Stimulated activated naive CD8-positive, alpha-beta T cell treated with anti-CD3 and anti-CD28 coated beads, Interleukin-15, Interleukin-2, amounts not matched to agents 100 U/mL and 50 U/mL, for 24 hours (primary cell): ENCODE measurements at regions not wholly inside any gene's neighbourhood (a gene's known extent, or its start where the extent isn't known, plus 50 kb on each side); places are given as distances from the start of the nearest gene placed in this dataset.

Experiments used
- ATAC-seq: fragments of 150-1000 bp; cut with Tn5 transposase; one replicate; pipeline ENCODE4 v1.10.0; 2021
- DNase-seq: peaks from one replicate; pipeline ENCODE4 v3.0.0; 2021

DNA sequence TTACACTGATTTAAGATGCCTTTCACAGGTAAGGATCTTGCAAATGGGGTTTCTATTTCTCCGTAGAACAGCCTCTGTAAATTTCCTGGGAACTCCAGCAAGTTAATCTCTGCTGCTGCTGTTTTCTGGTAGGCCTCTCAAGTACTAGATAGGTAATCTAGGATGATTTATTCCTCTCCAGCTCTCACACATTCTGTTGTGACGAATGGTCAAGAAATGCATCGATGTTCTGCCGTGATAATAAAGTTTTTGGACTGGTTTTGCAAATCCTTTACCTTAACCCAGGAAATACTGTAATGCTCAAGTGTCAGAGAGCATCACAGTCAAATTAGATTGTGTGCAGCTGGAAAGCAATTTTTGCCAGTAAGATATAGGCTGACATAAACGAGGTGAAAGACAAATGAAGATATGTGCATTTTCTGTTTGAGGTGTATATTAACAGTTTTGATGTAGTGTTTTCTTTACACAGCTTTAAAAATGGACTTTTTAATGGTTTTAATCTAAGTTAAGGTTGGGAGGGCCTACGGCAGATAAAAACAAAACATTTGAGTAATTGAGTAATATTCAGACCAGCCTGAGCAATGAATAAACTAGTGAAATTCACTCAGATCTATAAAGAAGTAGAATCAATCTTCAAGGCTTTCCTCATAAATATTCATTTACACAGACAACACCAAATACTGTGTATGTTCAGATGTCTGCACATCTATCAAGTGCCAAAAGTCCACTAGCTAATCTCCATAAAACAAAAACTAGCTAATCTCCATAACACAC lies 300.6 kb upstream of the EDIL3 start:
- ATAC-seq = no peak
- DNase-seq = no peak

DNA sequence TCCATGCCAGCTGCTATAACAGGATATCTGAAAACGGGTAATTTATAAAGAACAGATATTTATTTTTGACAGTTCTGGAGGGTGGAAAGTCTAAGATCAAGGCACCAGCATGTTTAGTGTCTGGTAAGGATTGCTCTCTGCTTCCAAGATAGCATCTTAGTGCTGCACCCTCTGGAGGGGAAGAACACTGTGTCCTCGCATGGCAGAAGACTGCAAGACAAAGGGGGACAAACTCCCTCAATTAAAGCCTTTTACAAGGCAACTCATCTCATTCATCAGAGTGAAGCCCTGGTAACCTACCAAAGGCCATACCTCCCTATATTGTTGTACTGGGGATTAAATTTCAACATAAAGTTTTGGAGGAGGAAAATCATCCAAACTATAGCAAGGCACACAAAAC lies 298.9 kb upstream of the EDIL3 start:
- no peak for ATAC-seq
- no peak for DNase-seq

DNA sequence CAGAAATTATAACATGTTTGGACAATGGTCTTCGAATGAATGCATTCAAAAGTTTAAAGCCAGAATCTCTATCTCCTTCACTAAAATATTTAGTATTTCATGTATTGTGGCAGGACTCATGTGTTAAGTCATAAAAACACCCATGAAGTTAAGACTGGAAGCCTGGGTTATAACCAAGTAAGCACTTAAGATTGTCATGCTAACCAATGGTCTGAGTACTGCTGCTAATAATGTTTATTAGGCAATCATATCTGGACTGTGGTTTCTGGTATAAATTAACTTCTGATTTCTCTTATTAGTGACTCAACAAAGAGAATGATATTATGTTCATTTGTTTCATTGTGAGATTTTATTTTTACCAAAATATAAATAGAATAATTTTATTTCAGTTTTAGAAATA lies 297.9 kb upstream of the EDIL3 start:
- no peak for DNase-seq
- no peak for ATAC-seq

DNA sequence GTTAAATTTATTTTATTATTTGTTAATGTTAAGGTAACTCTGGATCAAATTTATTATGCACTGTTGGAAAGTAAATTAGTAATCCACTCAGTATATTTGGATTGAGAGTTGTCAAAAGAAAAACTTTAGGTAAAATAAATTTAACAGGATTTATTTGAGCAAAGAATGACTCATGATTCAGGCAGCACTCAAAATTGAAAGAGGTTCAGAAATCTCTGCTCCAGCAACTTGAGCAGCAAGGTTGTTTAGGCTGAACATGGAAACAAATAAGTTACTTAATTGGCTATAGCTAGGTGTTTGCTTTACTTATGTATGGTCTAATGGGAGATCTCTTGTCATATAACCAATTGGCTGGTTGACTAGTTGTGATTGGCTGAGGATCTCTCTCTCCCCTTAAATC lies 296.2 kb upstream of the EDIL3 start:
- ATAC-seq (no peak), DNase-seq (no peak)

DNA sequence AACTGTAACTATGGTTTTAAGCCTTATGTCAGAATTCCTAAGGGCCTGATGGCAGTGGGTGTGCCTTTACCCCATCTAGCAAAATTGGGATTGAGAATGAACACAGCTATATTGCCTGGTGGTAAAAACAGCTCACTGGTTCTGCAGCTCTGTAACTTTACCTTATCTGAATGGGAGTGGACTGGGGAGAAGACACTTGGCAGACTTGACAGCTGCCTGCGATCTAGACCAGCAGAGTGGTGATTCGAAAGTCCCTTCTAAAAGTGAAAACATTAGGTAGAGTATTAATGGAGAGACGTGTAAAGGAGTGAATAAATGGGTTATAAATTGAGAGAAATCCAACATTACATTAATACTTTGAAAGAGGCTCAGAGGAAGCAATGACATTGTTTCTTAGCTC lies 289.1 kb upstream of the EDIL3 start:
- DNase-seq (no peak), ATAC-seq (no peak)

DNA sequence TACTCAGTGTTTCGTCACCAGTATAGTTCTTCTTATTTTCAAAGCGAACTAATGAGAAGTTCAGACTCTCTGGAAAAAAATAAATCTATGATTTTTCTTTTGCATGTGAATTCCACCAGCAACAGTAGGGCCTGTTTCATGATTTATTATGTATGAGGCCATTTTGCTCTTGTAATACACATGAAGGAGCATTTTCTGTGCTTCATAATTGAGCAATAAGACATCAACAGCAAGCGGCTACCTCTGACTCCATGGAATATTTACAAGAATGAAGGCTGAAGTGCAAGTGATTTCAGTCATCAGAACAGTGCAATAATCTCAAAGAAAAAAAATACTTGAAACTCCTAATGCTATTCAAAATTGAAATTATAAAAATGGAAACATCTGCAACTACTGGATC lies 282.9 kb upstream of the EDIL3 start:
- no peak for DNase-seq
- ATAC-seq = no peak

DNA sequence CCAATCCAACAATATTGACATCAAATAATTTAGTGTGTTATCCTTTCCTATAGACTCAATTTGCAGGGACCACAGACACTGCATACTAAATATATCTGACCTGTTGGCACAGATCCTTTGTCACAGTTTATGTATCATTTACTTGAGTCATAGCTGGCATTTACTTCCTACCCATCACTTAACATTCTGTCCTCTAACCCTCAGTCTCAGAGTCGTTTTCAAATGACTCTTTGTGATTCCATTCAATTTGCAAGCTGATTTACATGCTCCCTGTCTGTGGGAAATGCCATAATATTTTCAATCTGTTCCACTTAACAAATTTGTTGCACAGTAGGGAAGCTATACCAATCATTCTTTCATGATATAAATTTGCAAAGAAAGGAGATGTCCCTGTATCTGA lies 265.7 kb upstream of the EDIL3 start:
- no peak for DNase-seq
- ATAC-seq = no peak

DNA sequence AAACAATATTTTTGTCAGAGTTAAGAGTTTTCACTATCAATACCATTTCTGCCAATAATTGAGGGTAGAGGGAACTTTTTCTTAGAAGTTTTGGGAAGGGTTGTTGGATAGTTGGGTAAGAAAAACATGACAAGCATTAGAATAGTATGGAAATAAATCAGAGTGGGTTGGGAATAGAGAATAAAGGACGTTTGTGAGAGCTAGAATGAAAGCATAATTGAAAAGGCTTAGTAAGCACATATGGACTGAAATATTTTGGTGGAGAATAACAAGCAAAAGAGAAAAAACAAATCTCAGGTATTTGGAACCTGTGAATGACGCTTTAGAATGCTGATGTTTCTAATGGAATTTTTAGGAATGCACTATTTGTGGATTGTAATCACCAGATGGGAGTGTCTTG lies 262.9 kb upstream of the EDIL3 start:
- no peak for DNase-seq

DNA sequence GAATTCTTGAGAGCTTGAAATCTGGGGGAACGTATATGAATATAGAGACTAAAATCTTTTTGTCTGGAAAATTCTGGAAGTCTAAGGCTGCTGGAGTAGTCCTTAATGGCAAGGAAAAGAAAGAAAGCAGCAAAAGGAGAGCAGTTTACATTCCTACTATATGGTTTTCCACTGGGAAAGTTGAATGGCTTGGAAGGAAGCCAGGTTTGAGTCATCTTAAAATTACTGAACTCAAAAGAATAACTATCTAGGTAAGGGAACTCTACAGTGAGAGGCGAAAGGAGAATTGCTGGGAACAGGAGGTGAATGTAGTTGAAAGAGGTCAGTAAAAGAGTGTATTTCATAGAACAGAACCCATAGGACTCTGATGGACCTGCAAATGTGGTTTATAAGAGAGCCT lies 258.1 kb upstream of the EDIL3 start:
- no peak for DNase-seq
- ATAC-seq = no peak

More for the DNA sequence above, 262.9 kb upstream of the EDIL3 start:
- ATAC-seq = no peak

DNA sequence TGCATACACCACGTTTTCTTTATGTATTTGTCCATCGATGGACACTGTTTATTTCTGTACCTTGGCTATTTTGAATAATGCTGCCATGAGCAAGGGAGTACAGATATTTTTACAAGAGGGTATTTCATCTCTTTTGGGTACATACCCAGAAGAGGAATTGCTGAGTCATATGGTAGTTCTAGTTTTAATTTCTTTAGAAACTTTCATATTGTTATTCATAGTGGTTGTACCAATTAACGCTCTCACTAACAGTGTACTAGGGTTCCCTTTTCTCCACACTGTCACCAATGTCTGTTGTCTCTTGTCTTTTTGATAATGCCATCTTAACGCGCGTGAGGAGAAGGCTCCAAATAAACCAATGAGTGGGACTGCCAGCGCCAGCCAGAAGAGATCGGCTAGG lies 257.6 kb upstream of the EDIL3 start:
- no peak for DNase-seq
- no peak for ATAC-seq

DNA sequence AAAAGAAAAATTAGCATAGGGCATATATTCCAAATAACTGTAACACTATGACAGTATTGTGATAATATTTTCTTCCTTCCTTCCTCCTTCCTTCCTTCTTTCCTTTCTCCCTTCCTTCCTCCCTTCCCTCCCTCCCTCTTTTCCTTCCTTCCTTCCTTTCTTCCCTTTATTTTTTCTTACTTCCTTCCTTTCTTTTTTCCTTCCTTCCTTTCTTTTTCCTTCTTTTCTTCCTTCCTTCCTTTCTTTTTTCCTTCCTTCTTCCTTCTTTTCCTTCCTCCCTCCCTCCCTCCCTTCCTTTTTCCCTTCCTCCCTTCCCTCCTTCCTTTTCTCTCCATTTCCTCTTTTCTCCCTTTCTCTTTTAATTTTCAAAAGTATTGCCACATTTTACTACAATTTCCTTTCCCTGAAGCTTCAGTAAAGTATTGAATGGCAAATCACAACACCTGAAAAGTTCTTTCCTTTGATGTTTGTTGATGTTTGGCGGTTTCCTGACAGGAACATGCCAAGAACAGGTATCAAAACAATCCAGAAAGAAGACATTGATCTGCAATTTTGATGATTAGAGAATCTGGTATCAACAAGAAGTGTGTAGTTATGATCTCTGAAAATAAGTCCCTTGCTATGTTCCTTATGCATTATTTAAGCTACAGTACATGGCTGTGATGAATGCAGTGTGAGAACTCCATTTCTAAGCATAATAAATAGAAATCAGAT lies 253.1 kb upstream of the EDIL3 start:
- no peak for ATAC-seq

DNA sequence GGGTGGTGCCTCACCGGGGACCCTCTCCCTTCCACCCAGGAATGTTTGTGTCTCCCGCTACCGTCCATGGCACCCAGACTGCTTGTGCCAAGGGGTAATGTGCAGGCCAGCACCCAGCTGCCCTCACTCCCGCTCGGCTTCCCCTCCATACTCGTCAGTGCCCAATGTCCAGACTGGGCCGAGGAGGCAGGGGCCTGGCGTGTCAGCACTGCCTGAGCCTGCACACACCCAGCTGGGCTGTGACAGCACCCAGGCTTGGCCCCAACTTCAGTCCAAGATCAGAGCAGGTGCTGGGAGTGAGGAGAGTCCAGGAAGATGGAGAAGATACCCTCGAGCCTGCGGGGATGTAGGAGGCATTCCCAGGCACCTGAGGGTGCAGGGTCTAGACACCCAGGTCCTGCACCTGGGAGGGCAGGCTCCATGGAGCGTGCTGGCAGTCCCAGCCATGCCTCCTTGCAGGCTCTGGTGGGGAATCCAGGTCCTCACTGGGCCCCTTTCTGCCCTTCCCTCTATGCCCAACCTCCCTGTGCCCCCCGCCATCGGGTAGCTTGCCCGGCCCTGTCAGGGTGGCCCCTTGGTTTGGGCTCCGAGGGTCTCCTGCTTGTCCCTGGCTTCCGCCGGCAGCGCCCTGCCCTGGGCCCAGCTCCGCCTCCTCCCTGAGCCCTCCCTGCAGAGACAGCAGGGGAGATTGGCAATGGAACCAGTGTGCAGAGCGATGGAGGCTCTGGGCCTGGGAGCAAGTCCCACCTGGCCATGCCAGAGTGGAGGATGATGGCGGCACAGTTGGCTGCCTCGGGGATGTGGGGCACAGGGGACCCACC lies 250.8 kb upstream of the EDIL3 start:
- peak; percentile 23 for ATAC-seq

More for the DNA sequence above, 253.1 kb upstream of the EDIL3 start:
- no peak for DNase-seq

DNA sequence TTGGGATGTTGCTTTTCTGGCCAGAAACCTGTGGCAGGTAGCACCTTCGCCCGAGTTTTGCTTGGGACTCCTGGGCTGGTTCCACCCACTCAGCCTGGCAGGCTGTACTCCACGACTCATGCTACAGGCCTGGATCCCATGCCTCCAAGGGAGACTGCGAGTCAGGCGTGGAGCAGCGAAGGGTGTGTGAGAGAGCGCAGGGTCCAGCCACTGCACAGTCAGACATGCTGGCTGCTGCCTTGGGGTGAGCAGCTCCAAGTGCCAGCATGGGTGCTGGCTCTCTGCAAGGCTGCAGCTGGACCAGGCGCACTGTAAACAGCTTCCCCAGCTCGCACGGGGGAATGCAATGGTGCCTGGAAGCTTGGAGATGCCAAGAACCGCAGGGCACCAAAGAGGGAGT lies 249.6 kb upstream of the EDIL3 start:
- ATAC-seq (no peak), DNase-seq (no peak)

More for the DNA sequence above, 250.8 kb upstream of the EDIL3 start:
- DNase-seq = no peak

DNA sequence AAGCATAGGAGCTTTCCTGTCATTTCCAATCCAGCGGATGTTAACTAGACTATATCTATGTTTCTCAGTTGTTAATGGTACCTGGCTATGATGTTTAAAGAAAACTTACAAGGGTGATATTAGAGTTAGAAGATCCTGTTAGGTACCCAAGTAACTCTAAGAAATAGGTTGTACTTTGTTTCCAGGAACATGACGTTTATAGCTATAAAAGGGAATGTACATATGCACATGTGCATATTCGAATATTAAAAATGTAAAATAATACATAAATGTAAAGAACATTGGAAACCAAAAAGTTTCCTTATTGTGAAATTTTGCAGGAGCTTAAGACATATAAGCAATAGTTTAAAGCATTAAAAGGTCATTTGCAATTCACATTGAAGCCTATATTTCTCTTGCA lies 247.7 kb upstream of the EDIL3 start:
- DNase-seq = no peak
- no peak for ATAC-seq

DNA sequence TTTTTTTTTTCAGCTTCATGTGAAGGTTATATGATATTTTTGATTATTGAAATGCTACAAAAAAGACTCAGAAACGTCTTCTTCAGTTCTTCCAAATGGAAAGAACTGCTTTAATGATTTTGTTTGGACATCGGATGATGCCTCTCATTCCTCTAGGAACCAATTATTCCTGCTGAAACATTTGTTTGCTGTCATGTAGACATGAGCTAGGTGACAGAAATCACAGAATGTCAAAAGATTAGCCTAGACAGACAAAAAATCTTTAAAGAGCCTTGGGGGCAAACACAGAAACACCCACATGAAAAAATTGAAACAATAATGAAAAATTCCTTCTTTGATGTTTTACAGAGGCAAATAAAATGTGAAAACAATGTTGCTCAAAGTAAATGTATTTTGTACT lies 244.2 kb upstream of the EDIL3 start:
- DNase-seq (no peak), ATAC-seq (no peak)

DNA sequence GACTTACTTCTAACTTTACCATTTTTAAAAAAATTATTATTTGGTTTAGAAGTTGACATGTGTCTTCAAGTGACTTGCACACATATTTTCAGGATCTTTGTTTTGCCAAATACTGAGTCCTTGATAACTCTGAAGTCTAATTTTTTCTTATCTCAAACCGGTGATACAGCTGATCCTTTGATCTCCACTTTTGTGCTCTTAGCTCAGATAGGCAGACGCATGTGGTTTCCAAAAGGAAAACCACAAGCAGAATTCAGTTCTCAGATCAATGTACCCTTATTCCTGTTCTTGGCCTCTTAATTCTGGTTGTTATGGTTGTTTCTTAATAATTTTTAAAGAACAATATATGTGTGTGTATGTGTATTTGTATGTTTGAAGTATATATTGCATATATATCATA lies 238.3 kb upstream of the EDIL3 start:
- DNase-seq (no peak), ATAC-seq (peak; percentile 43)

DNA sequence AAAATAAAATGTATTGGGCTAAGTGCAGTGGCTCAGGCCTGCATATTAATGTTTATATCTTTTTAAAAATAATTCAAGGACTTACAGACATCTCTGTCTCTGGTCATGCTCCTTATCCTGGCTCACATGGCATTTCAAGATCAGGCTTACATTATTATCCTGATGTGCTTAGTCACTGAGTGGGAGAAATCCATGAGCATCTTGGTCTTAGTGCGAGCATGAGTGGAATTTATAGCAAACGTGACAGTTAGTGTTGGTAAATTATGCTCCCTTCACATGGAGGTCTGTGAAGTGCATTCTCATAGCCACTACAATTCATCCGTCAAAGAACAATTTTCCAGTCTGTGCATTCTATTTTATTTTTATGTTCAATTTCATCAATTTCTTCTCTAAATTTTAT lies 237.8 kb upstream of the EDIL3 start:
- ATAC-seq (no peak), DNase-seq (no peak)

DNA sequence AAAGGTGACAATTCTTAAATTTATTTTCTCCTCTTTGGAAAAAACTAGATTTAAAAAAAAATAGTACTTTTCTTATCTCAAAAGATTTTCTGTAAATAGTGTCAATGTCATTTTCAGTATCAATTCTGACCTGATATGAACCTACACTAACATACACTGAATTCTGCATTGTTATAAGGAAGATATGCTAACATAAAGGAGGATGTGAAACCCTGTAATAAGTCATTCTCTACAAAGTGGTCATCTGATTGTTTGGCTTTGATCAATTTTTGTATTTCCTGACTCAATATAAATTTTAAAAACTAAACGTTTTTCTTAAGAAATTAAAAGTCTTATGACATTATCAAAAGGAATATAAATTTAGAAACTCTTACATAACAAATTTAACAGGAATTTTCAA lies 233.6 kb upstream of the EDIL3 start:
- ATAC-seq = no peak

DNA sequence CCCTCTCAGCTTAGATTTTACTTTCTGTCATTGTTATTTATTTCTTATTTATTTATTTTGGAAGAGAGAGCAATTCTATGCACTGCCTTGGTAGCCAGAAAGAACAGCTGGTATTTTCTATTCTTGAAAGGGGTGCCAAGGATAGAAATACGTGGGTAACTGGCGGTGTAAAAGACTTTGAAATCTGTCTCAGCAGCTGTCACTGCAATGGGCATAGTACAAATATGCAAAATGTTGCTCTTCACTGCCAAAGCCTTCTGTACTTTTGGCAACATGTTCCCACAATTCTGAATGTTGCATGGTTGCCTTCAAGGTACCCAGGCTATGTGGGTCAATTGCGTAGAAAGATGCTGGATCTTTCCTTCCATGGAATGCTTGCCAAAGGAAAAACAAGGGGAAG lies 230.2 kb upstream of the EDIL3 start:
- no peak for ATAC-seq

More for the DNA sequence above, 233.6 kb upstream of the EDIL3 start:
- DNase-seq = no peak

DNA sequence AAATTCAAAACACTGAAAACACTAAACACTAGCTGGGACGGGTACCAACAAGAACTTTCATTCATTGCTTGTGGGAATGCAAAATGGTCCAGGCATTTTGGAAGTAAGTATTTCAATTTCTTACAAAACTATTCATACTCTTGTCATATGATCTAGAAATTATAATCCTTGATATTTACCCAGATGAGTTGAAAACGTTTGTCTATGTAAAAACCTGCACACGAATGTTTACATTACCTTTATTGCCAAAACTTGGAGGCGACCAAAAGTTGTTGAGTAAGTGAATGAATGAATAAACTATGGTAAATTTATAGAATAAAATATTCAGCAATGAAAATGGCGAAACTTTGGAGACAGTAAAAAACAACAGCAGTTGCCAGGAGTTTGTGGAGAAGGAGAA lies 222.1 kb upstream of the EDIL3 start:
- ATAC-seq (no peak), DNase-seq (no peak)

More for the DNA sequence above, 230.2 kb upstream of the EDIL3 start:
- no peak for DNase-seq

DNA sequence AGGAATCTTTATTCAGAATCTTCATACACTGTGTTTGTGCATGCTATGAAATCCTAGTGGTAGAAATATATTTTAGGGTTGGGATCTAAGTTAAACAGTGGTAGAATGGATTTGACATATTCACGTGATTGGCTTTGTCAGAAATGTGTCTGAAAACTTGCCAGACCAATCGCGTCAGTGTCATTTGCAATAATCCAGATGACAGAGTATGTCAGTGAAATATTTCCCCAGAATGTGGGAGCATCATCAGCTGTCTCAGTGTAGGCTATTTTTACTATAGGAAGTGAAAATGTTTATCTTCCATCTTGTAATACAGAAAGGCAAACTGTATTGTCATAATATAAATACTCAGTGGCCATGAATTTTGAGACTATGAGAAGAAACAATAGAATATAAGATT lies 220.6 kb upstream of the EDIL3 start:
- DNase-seq (no peak), ATAC-seq (no peak)

DNA sequence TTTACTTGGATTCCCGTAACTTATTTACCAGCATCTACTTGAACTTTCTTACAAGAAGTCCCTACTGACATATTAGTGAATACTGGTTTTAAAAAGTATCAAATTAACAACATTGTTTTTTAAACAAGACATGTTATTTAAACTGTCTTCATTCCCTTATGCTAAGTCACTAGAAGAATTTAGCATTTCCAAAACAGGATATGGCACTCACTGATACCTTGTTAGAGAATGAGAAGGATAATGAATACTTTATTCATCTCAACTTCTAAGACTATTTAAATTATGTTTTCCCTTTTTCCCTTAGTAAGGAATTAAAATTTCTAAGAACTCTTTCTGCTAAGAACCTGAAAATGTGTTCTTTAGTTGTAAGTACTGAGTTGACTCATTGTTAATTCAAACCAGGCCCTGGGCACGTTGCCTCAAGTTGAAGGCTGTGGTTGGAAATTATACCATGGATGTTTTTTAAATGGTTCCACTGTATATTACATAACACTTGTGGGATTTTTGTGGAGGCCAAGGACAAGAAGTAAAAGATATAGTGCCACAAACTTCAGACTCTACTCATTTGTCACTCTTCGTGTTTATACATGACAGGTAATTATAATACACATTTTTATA lies 219.0 kb upstream of the EDIL3 start:
- ATAC-seq (no peak), DNase-seq (no peak)

DNA sequence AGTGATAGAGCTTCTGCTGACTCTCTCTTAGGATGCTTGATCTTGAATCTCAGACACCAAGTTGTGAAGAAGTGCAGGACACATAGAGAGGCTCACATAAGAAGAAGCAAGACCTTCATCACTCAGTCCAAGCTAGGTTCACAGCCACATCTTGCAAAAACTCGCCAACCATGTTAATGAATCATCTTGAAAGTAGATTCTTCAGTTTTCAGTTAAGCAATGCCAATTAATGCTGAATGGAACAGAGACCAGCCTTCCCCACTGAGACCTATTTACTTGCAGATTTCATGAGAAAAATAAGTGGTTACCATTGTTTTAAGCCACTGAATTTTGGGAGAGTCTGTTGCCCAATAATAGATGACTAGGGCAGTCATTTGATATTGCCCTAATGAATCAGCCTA lies 217.7 kb upstream of the EDIL3 start:
- ATAC-seq = no peak
- no peak for DNase-seq
